Gastrocnemius medialis (tissue), 4 donors: ENCODE measurements at regions not wholly inside any gene's neighbourhood (a gene's known extent, or its start where the extent isn't known, plus 50 kb on each side); places are given as distances from the start of the nearest gene placed in this dataset.

Source experiments
- ATAC-seq, 2 donors: fragments of 150-250 bp; one replicate each; pipeline ENCODE4 v1.9.1; 2016
- DNase-seq, 2 donors: peaks; one replicate each; pipeline ENCODE4 v3.0.0-alpha.2; 2019
- H3K27ac ChIP-seq, 4 donors: fragments of 200-600 bp; sonication (generic); 1 replicate in 1 of 4; 2 replicates in 3 of 4; pipeline ENCODE4 v1.5.1; 2016 to 2018; ENCODE audit warnings: mild to moderate bottlenecking in 2 of 4, moderate library complexity in 1 of 4
- H3K27me3 ChIP-seq, 3 donors: fragments of 200-600 bp; sonication (generic) in 2 of 3; 1 replicate in 1 of 3; 2 replicates in 2 of 3; pipeline versions ENCODE4 v1.5.1 to v1.6.0; 2016 to 2019; ENCODE audit warnings: mild to moderate bottlenecking in 1 of 3, moderate library complexity in 1 of 3
- H3K36me3 ChIP-seq, 2 donors: fragments of 200-600 bp; sonication (generic) in 1 of 2; one replicate each; pipeline ENCODE4 v1.5.1; 2017 to 2018
- H3K4me1 ChIP-seq, 2 donors: fragments of 200-600 bp; sonication (generic) in 1 of 2; one replicate each; pipeline ENCODE4 v1.5.1; 2016 to 2017; ENCODE audit warnings: mild to moderate bottlenecking in 2 of 2
- H3K4me3 ChIP-seq, 4 donors: fragments of 200-600 bp; sonication (generic) in 3 of 4; 1 replicate in 1 of 4; 2 replicates in 3 of 4; pipeline ENCODE4 v1.5.1; 2016 to 2019; ENCODE audit warnings: mild to moderate bottlenecking in 2 of 4
- H3K9me3 ChIP-seq, 3 donors: fragments of 200-600 bp; sonication (generic) in 2 of 3; 1 replicate in 1 of 3; 2 replicates in 2 of 3; pipeline ENCODE4 v1.5.1; 2016 to 2019
- POLR2A ChIP-seq, 2 donors: fragments of 450-650 bp; IDR thresholded peaks; one replicate each; pipeline ENCODE4 v1.6.1; 2017; ENCODE audit warnings: antibody characterized with exemption in 2 of 2, mild to moderate bottlenecking in 2 of 2, moderate library complexity in 2 of 2
- in situ Hi-C, 4 donors: fragments of 200-750 bp; cut with MboI; loops; one replicate each; pipeline versions ENCODE4 v1.15.0 to v1.8.0; 2017; ENCODE audit warnings: low sequenced_read_pairs in 4 of 4
- intact Hi-C: fragments of 100-400 bp; cut with DNase I; formaldehyde crosslinking; loops from one replicate; pipeline ENCODE4 v1.15.1; 2023; ENCODE audit warnings: low total_unique reads
- TF ChIP-seq, protein P1 (sequence below), 5 experiments: fragments of 450-650 bp in 3 of 5; fragments of 200-600 bp in 2 of 5; sonication (generic) in 2 of 5; IDR thresholded peaks in 4 of 5; conservative IDR thresholded peaks in 1 of 5; 1 replicate in 4 of 5; 2 replicates in 1 of 5; pipeline ENCODE4 v1.5.1; 2016 to 2019; ENCODE audit warnings: antibody characterized with exemption in 5 of 5, mild to moderate bottlenecking in 3 of 5, moderate library complexity in 3 of 5

DNA sequence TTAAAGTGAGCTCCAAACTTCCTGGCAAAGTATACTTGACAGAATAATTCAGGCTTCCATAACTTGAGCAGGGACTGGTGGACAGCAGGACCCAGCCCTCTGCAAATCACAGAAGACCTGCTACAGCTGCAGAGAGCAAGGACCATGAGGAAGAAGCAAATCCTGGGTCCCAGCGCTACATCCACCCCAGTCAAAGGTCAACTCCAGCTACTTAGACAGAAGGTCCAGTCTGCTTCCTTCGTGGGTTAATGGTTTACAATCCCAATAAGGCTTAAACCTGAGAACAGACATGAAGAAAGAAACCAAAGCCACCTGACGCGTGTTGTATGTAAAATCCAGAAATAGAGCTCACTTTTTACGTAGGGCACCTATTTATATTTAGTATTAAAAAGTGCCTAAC, 57.7 kb downstream of the SHANK2 start:
- intact Hi-C loops: no loop called here
- no peaks in the 10 kb centered on the region for H3K9me3 ChIP-seq
- in situ Hi-C loops: no loop called here
- H3K27me3 ChIP-seq: no peaks in the 10 kb centered on the region
- no peak for DNase-seq
- H3K4me1 ChIP-seq: no peaks in the 10 kb centered on the region
- no peaks in the 10 kb centered on the region for H3K36me3 ChIP-seq
- ATAC-seq: no peak
- TF ChIP-seq, protein P1, sequence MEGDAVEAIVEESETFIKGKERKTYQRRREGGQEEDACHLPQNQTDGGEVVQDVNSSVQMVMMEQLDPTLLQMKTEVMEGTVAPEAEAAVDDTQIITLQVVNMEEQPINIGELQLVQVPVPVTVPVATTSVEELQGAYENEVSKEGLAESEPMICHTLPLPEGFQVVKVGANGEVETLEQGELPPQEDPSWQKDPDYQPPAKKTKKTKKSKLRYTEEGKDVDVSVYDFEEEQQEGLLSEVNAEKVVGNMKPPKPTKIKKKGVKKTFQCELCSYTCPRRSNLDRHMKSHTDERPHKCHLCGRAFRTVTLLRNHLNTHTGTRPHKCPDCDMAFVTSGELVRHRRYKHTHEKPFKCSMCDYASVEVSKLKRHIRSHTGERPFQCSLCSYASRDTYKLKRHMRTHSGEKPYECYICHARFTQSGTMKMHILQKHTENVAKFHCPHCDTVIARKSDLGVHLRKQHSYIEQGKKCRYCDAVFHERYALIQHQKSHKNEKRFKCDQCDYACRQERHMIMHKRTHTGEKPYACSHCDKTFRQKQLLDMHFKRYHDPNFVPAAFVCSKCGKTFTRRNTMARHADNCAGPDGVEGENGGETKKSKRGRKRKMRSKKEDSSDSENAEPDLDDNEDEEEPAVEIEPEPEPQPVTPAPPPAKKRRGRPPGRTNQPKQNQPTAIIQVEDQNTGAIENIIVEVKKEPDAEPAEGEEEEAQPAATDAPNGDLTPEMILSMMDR (IDR thresholded peaks at IDR 0.05 in 4 of 5, conservative IDR thresholded peaks at IDR 0.05 in 1 of 5): no peak
- no peak for TF ChIP-seq POLR2A (IDR thresholded peaks at IDR 0.05)
- H3K4me3 ChIP-seq: no peak overlapping the region
- no peak overlapping the region for H3K27ac ChIP-seq

GRCh38 chr11:71193431-71193830, 58.9 kb downstream of the SHANK2 start:
- Histone ChIP-seq H3K36me3 (no peaks in the 10 kb centered on the region), H3K4me3 (no peak overlapping the region), H3K27ac (no peak overlapping the region), H3K4me1 (no peaks in the 10 kb centered on the region), H3K9me3 (no peaks in the 10 kb centered on the region), H3K27me3 (no peaks in the 10 kb centered on the region)
- no peak for TF ChIP-seq POLR2A (IDR thresholded peaks at IDR 0.05)
- TF ChIP-seq, protein P1 (IDR thresholded peaks at IDR 0.05 in 4 of 5, conservative IDR thresholded peaks at IDR 0.05 in 1 of 5): no peak
- in situ Hi-C loops: no loop called here
- intact Hi-C loops: no loop called here
- ATAC-seq (no peak), DNase-seq (no peak)

- H3K27me3 ChIP-seq: no peaks in the 10 kb centered on the region
- no peaks in the 10 kb centered on the region for H3K9me3 ChIP-seq
- intact Hi-C loops: no loop called here
- no peaks in the 10 kb centered on the region for H3K4me1 ChIP-seq
- DNase-seq (no peak), ATAC-seq (no peak)
- H3K36me3 ChIP-seq: no peaks in the 10 kb centered on the region
- H3K27ac ChIP-seq: no peak overlapping the region
- no peak overlapping the region for H3K4me3 ChIP-seq
- in situ Hi-C loops: no loop called here
- TF ChIP-seq, protein P1 (IDR thresholded peaks at IDR 0.05 in 4 of 5, conservative IDR thresholded peaks at IDR 0.05 in 1 of 5): no peak
- TF ChIP-seq POLR2A (IDR thresholded peaks at IDR 0.05): no peak
These were observed 59.7 kb downstream of the SHANK2 start for GRCh38 chr11:71192629-71193028.

DNA sequence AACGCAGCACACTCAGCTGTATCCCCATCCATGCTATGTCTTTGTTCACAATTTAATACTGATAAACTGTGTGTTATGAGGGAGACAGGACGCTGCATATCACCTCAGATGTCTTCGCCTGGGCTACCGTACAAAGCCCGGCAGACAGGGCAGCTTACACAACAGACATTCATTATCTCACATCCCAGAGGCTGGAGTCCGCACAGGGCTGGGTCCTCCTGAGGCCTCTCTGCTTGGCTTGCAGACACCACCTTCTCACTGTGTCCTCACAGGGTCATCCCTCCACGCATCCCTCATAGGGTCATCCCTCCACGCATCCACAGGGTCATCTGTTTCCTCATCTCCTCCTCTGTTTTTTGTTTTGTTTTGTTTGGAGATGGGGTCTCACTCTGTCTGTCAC, 61.2 kb downstream of the SHANK2 start:
- no peak overlapping the region for H3K4me3 ChIP-seq
- ATAC-seq (no peak), DNase-seq (no peak)
- TF ChIP-seq POLR2A (IDR thresholded peaks at IDR 0.05): no peak
- TF ChIP-seq, protein P1 (IDR thresholded peaks at IDR 0.05 in 4 of 5, conservative IDR thresholded peaks at IDR 0.05 in 1 of 5): no peak
- H3K36me3 ChIP-seq: no peaks in the 10 kb centered on the region
- no peaks in the 10 kb centered on the region for H3K27me3 ChIP-seq
- H3K4me1 ChIP-seq: no peaks in the 10 kb centered on the region
- no peaks in the 10 kb centered on the region for H3K9me3 ChIP-seq
- H3K27ac ChIP-seq: no peak overlapping the region
- in situ Hi-C loops (no loop called here), intact Hi-C loops (no loop called here)

DNA sequence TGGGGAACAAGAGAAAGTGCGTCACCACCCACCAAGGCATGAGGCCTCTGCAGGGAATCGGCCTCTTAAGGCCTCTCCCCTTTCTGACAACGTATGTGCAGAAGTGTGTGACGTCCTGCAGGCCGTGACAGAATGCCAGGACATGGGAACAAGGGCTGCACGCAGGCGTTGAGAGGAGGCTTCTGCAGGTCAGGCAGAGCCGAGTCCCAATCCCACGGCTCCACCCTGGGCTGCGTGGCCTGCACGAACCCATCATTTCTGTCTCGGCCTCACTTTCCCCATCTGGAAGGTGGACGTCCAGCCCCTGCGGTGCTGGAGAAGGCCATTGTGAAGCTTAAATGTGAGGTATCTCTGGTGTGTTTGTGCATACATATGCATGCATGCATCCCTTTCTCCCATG, 61.8 kb downstream of the SHANK2 start:
- intact Hi-C loops (no loop called here), in situ Hi-C loops (no loop called here)
- no peaks in the 10 kb centered on the region for H3K36me3 ChIP-seq
- H3K27me3 ChIP-seq: no peaks in the 10 kb centered on the region
- no peak for TF ChIP-seq POLR2A (IDR thresholded peaks at IDR 0.05)
- TF ChIP-seq, protein P1 (IDR thresholded peaks at IDR 0.05 in 4 of 5, conservative IDR thresholded peaks at IDR 0.05 in 1 of 5): no peak
- no peaks in the 10 kb centered on the region for H3K4me1 ChIP-seq
- H3K4me3 ChIP-seq: no peak overlapping the region
- ATAC-seq (no peak), DNase-seq (no peak)
- no peak overlapping the region for H3K27ac ChIP-seq
- no peaks in the 10 kb centered on the region for H3K9me3 ChIP-seq
